Lung (tissue), 11 donors: ENCODE measurements at regions not wholly inside any gene's neighbourhood (a gene's known extent, or its start where the extent isn't known, plus 50 kb on each side); places are given as distances from the start of the nearest gene placed in this dataset.

Experiments
- ATAC-seq: fragments of 200-7000 bp; cut with Tn5 transposase; one replicate; pipeline ENCODE4 v1.9.1; 2020; ENCODE audit warnings: moderate number of reproducible peaks; ENCODE audit not compliant: insufficient read depth, low FRiP score
- DNase-seq, 3 donors: peaks; one replicate each; pipeline ENCODE4 v3.0.0-alpha.2; 2013 to 2017
- H3K27ac ChIP-seq, 2 donors: one replicate each; pipeline ENCODE4 v1.5.1; 2013; ENCODE audit warnings: mild to moderate bottlenecking in 2 of 2, moderate library complexity in 2 of 2, control low read depth in 1 of 2, inconsistent platforms in 1 of 2, low read depth in 1 of 2, low read length in 1 of 2
- H3K27me3 ChIP-seq, 3 donors: one replicate each; pipeline ENCODE4 v1.5.1; 2013; ENCODE audit warnings: low read length in 2 of 3; ENCODE audit not compliant: control insufficient read depth in 3 of 3, insufficient read depth in 3 of 3
- H3K36me3 ChIP-seq, 4 donors: one replicate each; pipeline ENCODE4 v1.5.1; 2013; ENCODE audit warnings: low read length in 4 of 4, mild to moderate bottlenecking in 1 of 4, moderate library complexity in 1 of 4; ENCODE audit not compliant: control insufficient read depth in 4 of 4, insufficient read depth in 4 of 4
- H3K4me1 ChIP-seq, 5 donors: one replicate each; pipeline ENCODE4 v1.5.1; 2013; ENCODE audit warnings: low read length in 5 of 5, mild to moderate bottlenecking in 2 of 5, moderate library complexity in 1 of 5; ENCODE audit not compliant: control insufficient read depth in 5 of 5, insufficient read depth in 5 of 5
- H3K4me3 ChIP-seq: one replicate; pipeline ENCODE4 v1.5.1; 2013; ENCODE audit warnings: mild to moderate bottlenecking, control low read depth, moderate library complexity
- H3K9ac ChIP-seq, 2 donors: one replicate each; pipeline ENCODE4 v1.5.1; 2013; ENCODE audit warnings: low read length in 2 of 2, control low read depth in 1 of 2; ENCODE audit not compliant: insufficient read depth in 1 of 2
- H3K9me3 ChIP-seq, 4 donors: one replicate each; pipeline ENCODE4 v1.5.1; 2013; ENCODE audit warnings: low read length in 3 of 4, mild to moderate bottlenecking in 1 of 4, moderate library complexity in 1 of 4; ENCODE audit not compliant: control insufficient read depth in 4 of 4, insufficient read depth in 3 of 4
- WGBS, 2 donors: extraction: QIAGEN DNeasy Blood & Tissue Kit; methylation state at CpG; one replicate each; pipeline ENCODE4 v1.1.7; 2013; 5-methylcytosine and 5-hydroxymethylcytosine counted together
- TF ChIP-seq, protein P1 (sequence below): IDR thresholded peaks from 2 replicates; pipeline ENCODE4 v1.5.1; 2012; ENCODE audit warnings: mild to moderate bottlenecking; ENCODE audit errors: control extremely low read depth, extremely low read depth
- donor health status: control.
- donor health status: control.
- donor health status: Bipolar disorder and iron deficiency.
- donor health status: healthy.
- donor health status: DM: yes; HTN: yes; CAD: no.

DNA sequence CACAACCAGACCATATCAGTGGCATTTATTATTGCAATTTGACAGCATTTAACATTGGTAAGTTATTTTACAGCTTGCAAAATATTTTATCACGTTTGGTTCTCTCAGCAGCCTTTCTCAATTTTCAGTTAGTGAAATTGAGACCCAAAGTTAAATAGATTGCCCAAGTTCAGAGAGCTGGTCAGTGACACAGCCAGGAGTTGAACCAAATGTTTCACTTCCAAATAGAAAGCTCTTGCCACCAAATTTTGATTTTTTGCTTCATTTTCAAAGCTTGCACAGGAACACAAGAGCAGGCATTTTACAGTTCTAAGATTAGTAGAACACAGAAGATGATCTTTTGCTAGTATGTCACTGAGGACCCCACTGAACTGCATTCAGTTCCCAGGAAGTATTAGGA is 271.5 kb upstream of the C9orf72 start:
- Histone ChIP-seq H3K27ac (no peak overlapping the region), H3K36me3 (no peaks in the 10 kb centered on the region), H3K4me3 (no peak overlapping the region), H3K9me3 (no peaks in the 10 kb centered on the region), H3K4me1 (peaks cover 0 to 6% (median 0%) of the 10 kb centered on the region in 5 donors), H3K9ac (no peak overlapping the region), H3K27me3 (no peaks in the 10 kb centered on the region)
- DNase-seq (no peak), ATAC-seq (no peak)
- TF ChIP-seq, protein P1, sequence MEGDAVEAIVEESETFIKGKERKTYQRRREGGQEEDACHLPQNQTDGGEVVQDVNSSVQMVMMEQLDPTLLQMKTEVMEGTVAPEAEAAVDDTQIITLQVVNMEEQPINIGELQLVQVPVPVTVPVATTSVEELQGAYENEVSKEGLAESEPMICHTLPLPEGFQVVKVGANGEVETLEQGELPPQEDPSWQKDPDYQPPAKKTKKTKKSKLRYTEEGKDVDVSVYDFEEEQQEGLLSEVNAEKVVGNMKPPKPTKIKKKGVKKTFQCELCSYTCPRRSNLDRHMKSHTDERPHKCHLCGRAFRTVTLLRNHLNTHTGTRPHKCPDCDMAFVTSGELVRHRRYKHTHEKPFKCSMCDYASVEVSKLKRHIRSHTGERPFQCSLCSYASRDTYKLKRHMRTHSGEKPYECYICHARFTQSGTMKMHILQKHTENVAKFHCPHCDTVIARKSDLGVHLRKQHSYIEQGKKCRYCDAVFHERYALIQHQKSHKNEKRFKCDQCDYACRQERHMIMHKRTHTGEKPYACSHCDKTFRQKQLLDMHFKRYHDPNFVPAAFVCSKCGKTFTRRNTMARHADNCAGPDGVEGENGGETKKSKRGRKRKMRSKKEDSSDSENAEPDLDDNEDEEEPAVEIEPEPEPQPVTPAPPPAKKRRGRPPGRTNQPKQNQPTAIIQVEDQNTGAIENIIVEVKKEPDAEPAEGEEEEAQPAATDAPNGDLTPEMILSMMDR = no peak
- 52 to 71% methylated on average over 1 of the region's 1 CpG for WGBS, 2 donors

DNA sequence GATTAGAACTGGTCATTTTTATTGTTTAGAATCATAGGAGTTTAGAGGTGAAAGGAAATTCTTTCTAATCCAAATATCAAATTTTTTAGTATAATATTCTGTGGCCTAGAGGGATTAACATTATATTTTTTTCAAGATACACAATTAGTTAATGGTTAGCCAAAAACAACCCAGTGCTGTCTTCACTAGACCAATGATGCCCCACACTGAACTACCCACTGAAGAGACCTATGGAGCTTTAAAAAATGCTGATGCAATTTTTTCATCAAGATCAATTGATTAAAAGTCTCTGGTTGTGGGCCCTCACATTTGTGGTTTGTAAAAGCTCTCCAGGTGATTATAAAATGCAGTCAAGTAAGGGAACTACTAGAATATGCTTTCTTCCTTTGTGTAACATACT is 274.1 kb upstream of the C9orf72 start:
- no peak for DNase-seq
- no peak for ATAC-seq
- TF ChIP-seq, protein P1 = no peak
- Histone ChIP-seq H3K4me3 (no peak overlapping the region), H3K27ac (no peak overlapping the region), H3K9ac (no peak overlapping the region), H3K27me3 (no peaks in the 10 kb centered on the region), H3K9me3 (no peaks in the 10 kb centered on the region), H3K4me1 (peaks cover 0 to 6% (median 0%) of the 10 kb centered on the region in 5 donors), H3K36me3 (no peaks in the 10 kb centered on the region)

DNA sequence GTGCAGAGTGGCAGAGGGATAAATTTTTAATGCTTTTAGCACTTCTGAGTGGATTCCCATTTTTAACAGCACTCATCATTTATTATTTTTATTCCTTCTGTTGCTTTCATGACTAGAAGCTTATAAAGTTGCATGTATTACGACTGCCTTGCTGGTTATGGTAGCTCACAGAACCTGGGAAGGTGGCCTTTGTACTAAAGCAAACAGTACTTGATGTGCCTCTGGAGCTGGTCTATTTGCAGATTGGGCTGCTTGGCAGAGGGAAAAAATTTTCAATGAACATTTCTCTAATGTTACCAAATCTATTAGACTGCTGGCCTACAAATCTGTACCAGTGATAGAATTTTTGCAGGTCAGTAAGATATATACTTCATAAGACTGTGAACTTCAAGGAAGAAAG is 274.5 kb upstream of the C9orf72 start:
- ATAC-seq (no peak), DNase-seq (peak in 2 of 3 donors; percentile 23 to 49)
- no peak overlapping the region for H3K9ac ChIP-seq
- no peaks in the 10 kb centered on the region for H3K9me3 ChIP-seq
- TF ChIP-seq, protein P1 = no peak
- no peaks in the 10 kb centered on the region for H3K36me3 ChIP-seq
- no peak overlapping the region for H3K27ac ChIP-seq
- WGBS, 2 donors = 75 to 95% methylated on average over 1 of the region's 1 CpG
- no peak overlapping the region for H3K4me3 ChIP-seq
- H3K4me1 ChIP-seq = peaks cover 0 to 6% (median 0%) of the 10 kb centered on the region in 5 donors
- no peaks in the 10 kb centered on the region for H3K27me3 ChIP-seq

DNA sequence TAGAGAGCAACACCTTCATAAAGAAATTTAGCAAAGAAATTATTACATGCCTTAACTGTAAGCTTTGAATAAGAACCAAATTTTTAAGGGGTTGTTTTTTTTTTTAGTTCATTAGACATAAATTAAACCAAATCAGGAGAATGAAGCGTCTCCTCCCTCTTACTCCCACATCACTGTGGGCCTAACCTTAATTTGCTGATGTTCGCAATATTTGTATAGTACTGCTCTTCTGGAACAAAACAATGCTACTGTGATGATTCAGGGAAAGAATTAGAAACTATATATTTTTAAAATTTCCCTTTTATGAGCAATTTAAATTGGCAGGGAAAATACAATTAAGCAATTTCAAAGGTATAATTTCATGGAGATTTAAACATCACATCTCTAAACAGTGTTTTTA is 275.0 kb upstream of the C9orf72 start:
- no peaks in the 10 kb centered on the region for H3K9me3 ChIP-seq
- no peaks in the 10 kb centered on the region for H3K36me3 ChIP-seq
- WGBS, 2 donors = 94 to 95% methylated on average over 2 of the region's 2 CpGs
- no peak overlapping the region for H3K4me3 ChIP-seq
- H3K4me1 ChIP-seq = peaks cover 0 to 6% (median 0%) of the 10 kb centered on the region in 5 donors
- DNase-seq (no peak), ATAC-seq (no peak)
- H3K27ac ChIP-seq = no peak overlapping the region
- H3K27me3 ChIP-seq = no peaks in the 10 kb centered on the region
- TF ChIP-seq, protein P1 = no peak
- no peak overlapping the region for H3K9ac ChIP-seq
